Activated CD4-positive, alpha-beta memory T cell treated with anti-CD3 and anti-CD28 coated beads for 36 hours (primary cell): ENCODE measurements at regions not wholly inside any gene's neighbourhood (a gene's known extent, or its start where the extent isn't known, plus 50 kb on each side); places are given as distances from the start of the nearest gene placed in this dataset.

Experiments
- CTCF ChIA-PET: fragments of 350-600 bp; sonication (Branson Sonifier 250); formaldehyde crosslinking; loops from one replicate; lab custom pipeline; 2021; ENCODE audit warnings: antibody characterized with exemption, inconsistent platforms; lab: Charles Lee
- POLR2A ChIA-PET: fragments of 350-600 bp; sonication (Branson Sonifier 250); formaldehyde crosslinking; loops from one replicate; lab custom pipeline; 2021; ENCODE audit warnings: antibody characterized with exemption; lab: Charles Lee
- DNase-seq: peaks from one replicate; pipeline ENCODE4 v3.0.0-alpha.2; 2020
- H3K27ac Mint-ChIP-seq: one replicate; pipeline ENCODE4 v1.8.0; 2021; ENCODE audit warnings: mixed read lengths
- H3K27me3 Mint-ChIP-seq: one replicate; pipeline ENCODE4 v1.8.0; 2021; ENCODE audit warnings: mixed read lengths
- H3K36me3 Mint-ChIP-seq: one replicate; pipeline ENCODE4 v1.8.0; 2021; ENCODE audit warnings: mixed read lengths
- H3K4me1 Mint-ChIP-seq: one replicate; pipeline ENCODE4 v1.8.0; 2021; ENCODE audit warnings: low read depth, mixed read lengths
- H3K4me3 Mint-ChIP-seq: one replicate; pipeline ENCODE4 v1.8.0; 2021; ENCODE audit warnings: mild to moderate bottlenecking, mixed read lengths
- H3K9me3 Mint-ChIP-seq: one replicate; pipeline ENCODE4 v1.8.0; 2021; ENCODE audit warnings: mixed read lengths
- intact Hi-C: fragments of 100-400 bp; cut with micrococcal nuclease; formaldehyde crosslinking; loops from one replicate; pipeline ENCODE4 v1.15.1; 2023

- no peaks in the 10 kb centered on the region for H3K27me3 Mint-ChIP-seq
- no peak for DNase-seq
- H3K36me3 Mint-ChIP-seq, result no peaks in the 10 kb centered on the region
- POLR2A ChIA-PET, result no interaction called here
- no peaks in the 10 kb centered on the region for H3K9me3 Mint-ChIP-seq
- no peak overlapping the region for H3K27ac Mint-ChIP-seq
- intact Hi-C loops, result no loop called here
- H3K4me3 Mint-ChIP-seq, result no peak overlapping the region
- CTCF ChIA-PET, result no interaction called here
- H3K4me1 Mint-ChIP-seq, result no peaks in the 10 kb centered on the region
Observed at GRCh38 chrX:10892621-10893225, 218.4 kb upstream of the HCCS start.

GRCh38 chrX:10893366-10893765 is 217.8 kb upstream of the HCCS start:
- Mint-ChIP-seq H3K27me3 (no peaks in the 10 kb centered on the region), H3K4me3 (no peak overlapping the region), H3K36me3 (no peaks in the 10 kb centered on the region), H3K9me3 (no peaks in the 10 kb centered on the region), H3K4me1 (no peaks in the 10 kb centered on the region), H3K27ac (no peak overlapping the region)
- ChIA-PET CTCF (no interaction called here), POLR2A (no interaction called here)
- intact Hi-C loops, result no loop called here
- no peak for DNase-seq

GRCh38 chrX:10893976-10894375 is 217.2 kb upstream of the HCCS start:
- intact Hi-C loops, result no loop called here
- Mint-ChIP-seq H3K36me3 (no peaks in the 10 kb centered on the region), H3K4me1 (no peaks in the 10 kb centered on the region), H3K9me3 (no peaks in the 10 kb centered on the region), H3K4me3 (no peak overlapping the region), H3K27me3 (no peaks in the 10 kb centered on the region), H3K27ac (no peak overlapping the region)
- CTCF ChIA-PET, result no interaction called here
- DNase-seq, result no peak
- POLR2A ChIA-PET, result no interaction called here

- DNase-seq, result no peak
- CTCF ChIA-PET, result no interaction called here
- intact Hi-C loops, result no loop called here
- H3K9me3 Mint-ChIP-seq, result no peaks in the 10 kb centered on the region
- no peaks in the 10 kb centered on the region for H3K36me3 Mint-ChIP-seq
- H3K27me3 Mint-ChIP-seq, result no peaks in the 10 kb centered on the region
- no peak overlapping the region for H3K27ac Mint-ChIP-seq
- POLR2A ChIA-PET, result no interaction called here
- H3K4me1 Mint-ChIP-seq, result no peaks in the 10 kb centered on the region
- H3K4me3 Mint-ChIP-seq, result no peak overlapping the region
Observed at GRCh38 chrX:10897768-10898167, 213.4 kb upstream of the HCCS start.

GRCh38 chrX:10900585-10901289 is 210.4 kb upstream of the HCCS start:
- no peak overlapping the region for H3K27ac Mint-ChIP-seq
- H3K36me3 Mint-ChIP-seq, result no peaks in the 10 kb centered on the region
- DNase-seq, result no peak
- no peak overlapping the region for H3K4me3 Mint-ChIP-seq
- intact Hi-C loops, result no loop called here
- ChIA-PET POLR2A (no interaction called here), CTCF (no interaction called here)
- H3K27me3 Mint-ChIP-seq, result no peaks in the 10 kb centered on the region
- no peaks in the 10 kb centered on the region for H3K4me1 Mint-ChIP-seq
- H3K9me3 Mint-ChIP-seq, result no peaks in the 10 kb centered on the region

GRCh38 chrX:10901290-10901633 is 209.9 kb upstream of the HCCS start:
- no peaks in the 10 kb centered on the region for H3K4me1 Mint-ChIP-seq
- no peak overlapping the region for H3K27ac Mint-ChIP-seq
- no peaks in the 10 kb centered on the region for H3K27me3 Mint-ChIP-seq
- no peak overlapping the region for H3K4me3 Mint-ChIP-seq
- no peaks in the 10 kb centered on the region for H3K9me3 Mint-ChIP-seq
- ChIA-PET CTCF (no interaction called here), POLR2A (no interaction called here)
- H3K36me3 Mint-ChIP-seq, result no peaks in the 10 kb centered on the region
- intact Hi-C loops, result no loop called here
- no peak for DNase-seq

- H3K9me3 Mint-ChIP-seq, result peaks cover 2% of the 10 kb centered on the region
- DNase-seq, result no peak
- ChIA-PET CTCF (no interaction called here), POLR2A (no interaction called here)
- no peak overlapping the region for H3K27ac Mint-ChIP-seq
- intact Hi-C loops, result no loop called here
- no peaks in the 10 kb centered on the region for H3K27me3 Mint-ChIP-seq
- H3K36me3 Mint-ChIP-seq, result no peaks in the 10 kb centered on the region
- no peaks in the 10 kb centered on the region for H3K4me1 Mint-ChIP-seq
- no peak overlapping the region for H3K4me3 Mint-ChIP-seq
Observed at GRCh38 chrX:10902001-10902400, 209.1 kb upstream of the HCCS start.

- DNase-seq, result no peak
- CTCF ChIA-PET, result no interaction called here
- Mint-ChIP-seq H3K4me3 (no peak overlapping the region), H3K9me3 (peaks cover 3% of the 10 kb centered on the region), H3K4me1 (no peaks in the 10 kb centered on the region), H3K27me3 (no peaks in the 10 kb centered on the region), H3K27ac (no peak overlapping the region), H3K36me3 (no peaks in the 10 kb centered on the region)
- POLR2A ChIA-PET, result no interaction called here
- intact Hi-C loops, result no loop called here
Observed at GRCh38 chrX:10903523-10903922, 207.6 kb upstream of the HCCS start.

- no peaks in the 10 kb centered on the region for H3K27me3 Mint-ChIP-seq
- no peak overlapping the region for H3K27ac Mint-ChIP-seq
- intact Hi-C loops, result no loop called here
- no peak overlapping the region for H3K4me3 Mint-ChIP-seq
- ChIA-PET POLR2A (no interaction called here), CTCF (no interaction called here)
- H3K36me3 Mint-ChIP-seq, result no peaks in the 10 kb centered on the region
- peaks cover 3% of the 10 kb centered on the region for H3K9me3 Mint-ChIP-seq
- no peaks in the 10 kb centered on the region for H3K4me1 Mint-ChIP-seq
- DNase-seq, result no peak
Observed at GRCh38 chrX:10904220-10904619, 206.9 kb upstream of the HCCS start.

GRCh38 chrX:10906866-10907265 is 204.3 kb upstream of the HCCS start:
- H3K4me1 Mint-ChIP-seq, result no peaks in the 10 kb centered on the region
- POLR2A ChIA-PET, result no interaction called here
- intact Hi-C loops, result no loop called here
- H3K27me3 Mint-ChIP-seq, result no peaks in the 10 kb centered on the region
- no peak overlapping the region for H3K27ac Mint-ChIP-seq
- no peak overlapping the region for H3K4me3 Mint-ChIP-seq
- CTCF ChIA-PET, result no interaction called here
- DNase-seq, result no peak
- no peaks in the 10 kb centered on the region for H3K36me3 Mint-ChIP-seq
- peaks cover 3% of the 10 kb centered on the region for H3K9me3 Mint-ChIP-seq

GRCh38 chrX:10922159-10922558 is 189.0 kb upstream of the HCCS start:
- intact Hi-C loops, result no loop called here
- Mint-ChIP-seq H3K36me3 (no peaks in the 10 kb centered on the region), H3K4me3 (no peak overlapping the region), H3K4me1 (no peaks in the 10 kb centered on the region), H3K27ac (no peak overlapping the region), H3K27me3 (no peaks in the 10 kb centered on the region), H3K9me3 (peaks cover 15% of the 10 kb centered on the region)
- no peak for DNase-seq
- ChIA-PET POLR2A (no interaction called here), CTCF (no interaction called here)

GRCh38 chrX:10922835-10923234 is 188.3 kb upstream of the HCCS start:
- ChIA-PET CTCF (no interaction called here), POLR2A (no interaction called here)
- Mint-ChIP-seq H3K27me3 (no peaks in the 10 kb centered on the region), H3K9me3 (peaks cover 15% of the 10 kb centered on the region), H3K27ac (no peak overlapping the region), H3K4me3 (no peak overlapping the region), H3K36me3 (no peaks in the 10 kb centered on the region), H3K4me1 (no peaks in the 10 kb centered on the region)
- no peak for DNase-seq
- intact Hi-C loops, result no loop called here

GRCh38 chrX:10923466-10923865 is 187.7 kb upstream of the HCCS start:
- DNase-seq, result no peak
- POLR2A ChIA-PET, result no interaction called here
- Mint-ChIP-seq H3K9me3 (peaks cover 10% of the 10 kb centered on the region), H3K27ac (no peak overlapping the region), H3K4me3 (no peak overlapping the region), H3K4me1 (no peaks in the 10 kb centered on the region), H3K36me3 (no peaks in the 10 kb centered on the region), H3K27me3 (no peaks in the 10 kb centered on the region)
- intact Hi-C loops, result no loop called here
- CTCF ChIA-PET, result no interaction called here
